Psoas muscle (tissue), 7 donors: ENCODE measurements at regions not wholly inside any gene's neighbourhood (a gene's known extent, or its start where the extent isn't known, plus 50 kb on each side); places are given as distances from the start of the nearest gene placed in this dataset.

Experiments used
- ATAC-seq, 4 donors: fragments of 200-7000 bp; cut with Tn5 transposase; one replicate each; pipeline ENCODE4 v1.9.1; 2020; ENCODE audit warnings: moderate library complexity in 3 of 4, mild to moderate bottlenecking in 2 of 4
- DNase-seq, 2 donors: peaks; one replicate each; pipeline ENCODE4 v3.0.0-alpha.2; 2020
- H3K27ac ChIP-seq: fragments of 200-600 bp; one replicate; pipeline ENCODE4 v1.8.0; 2022
- H3K27me3 ChIP-seq, 3 donors: fragments of 200-600 bp in 1 of 3; one replicate each; pipeline versions ENCODE4 v1.6.1 to v1.8.0; 2013 to 2022; ENCODE audit warnings: low read length in 2 of 3, mild to moderate bottlenecking in 2 of 3, moderate library complexity in 1 of 3; ENCODE audit not compliant: insufficient read depth in 3 of 3
- H3K36me3 ChIP-seq, 2 donors: fragments of 200-600 bp in 1 of 2; one replicate each; pipeline versions ENCODE4 v1.6.1 to v1.8.0; 2013 to 2022; ENCODE audit warnings: low read depth in 1 of 2, mild to moderate bottlenecking in 1 of 2, moderate library complexity in 1 of 2; ENCODE audit not compliant: insufficient read depth in 1 of 2
- H3K4me1 ChIP-seq: fragments of 200-600 bp; one replicate; pipeline ENCODE4 v1.8.0; 2022
- H3K4me3 ChIP-seq: fragments of 200-600 bp; one replicate; pipeline ENCODE4 v1.8.0; 2022; ENCODE audit warnings: mild to moderate bottlenecking
- H3K9me3 ChIP-seq: fragments of 200-600 bp; one replicate; pipeline ENCODE4 v1.8.0; 2022
- CTCF ChIP-seq: fragments of 200-600 bp; IDR thresholded peaks from one replicate; pipeline ENCODE4 v1.8.0; 2022; ENCODE audit warnings: antibody characterized with exemption
- WGBS, 3 donors: extraction: QIAGEN DNeasy Blood & Tissue Kit; methylation state at CpG; one replicate each; pipeline versions ENCODE4 v1.1.6 to v1.1.7; 2013; 5-methylcytosine and 5-hydroxymethylcytosine counted together
- intact Hi-C, 2 donors: fragments of 100-400 bp; cut with DNase I; formaldehyde crosslinking; loops; one replicate each; pipeline versions ENCODE4 v1.11.0 to v1.14.2; 2022
- donor health status: healthy with polysubstance abuse.
- donor health status: DM: no; HTN: no; CAD: no; lungs with moderate emphysema.
- donor health status: Bipolar disorder and iron deficiency.
- donor health status: healthy.
- donor health status: DM: yes; HTN: yes; CAD: no.
- donor health status: DM: no; HTN: no; CAD: no.
- donor health status: DM: yes; HTN: yes; CAD: no.

GRCh38 chr3:99365396-99365795 lies 273.0 kb upstream of the COL8A1 start:
- no peaks in the 10 kb centered on the region for H3K4me1 ChIP-seq
- H3K4me3 ChIP-seq, result no peak overlapping the region
- no peaks in the 10 kb centered on the region for H3K27me3 ChIP-seq
- H3K27ac ChIP-seq, result no peak overlapping the region
- H3K9me3 ChIP-seq, result no peaks in the 10 kb centered on the region
- TF ChIP-seq CTCF, result no peak
- H3K36me3 ChIP-seq, result no peaks in the 10 kb centered on the region
- DNase-seq, result no peak
- intact Hi-C loops, result no loop called here
- no peak for ATAC-seq

- WGBS, 3 donors, result 65 to 75% (median 71%) methylated on average over 1 of the region's 1 CpG
- ATAC-seq, result no peak
- intact Hi-C loops, result no loop called here
These were observed 281.3 kb upstream of the COL8A1 start for GRCh38 chr3:99357131-99357530.

GRCh38 chr3:99356696-99357095 lies 281.7 kb upstream of the COL8A1 start:
- intact Hi-C loops, result no loop called here
- no peaks in the 10 kb centered on the region for H3K36me3 ChIP-seq
- no peak overlapping the region for H3K27ac ChIP-seq
- no peak overlapping the region for H3K4me3 ChIP-seq
- 62 to 72% (median 63%) methylated on average over 2 of the region's 2 CpGs for WGBS, 3 donors
- DNase-seq, result no peak
- TF ChIP-seq CTCF, result no peak
- no peak for ATAC-seq
- H3K4me1 ChIP-seq, result no peaks in the 10 kb centered on the region
- H3K27me3 ChIP-seq, result no peaks in the 10 kb centered on the region
- H3K9me3 ChIP-seq, result no peaks in the 10 kb centered on the region

More at GRCh38 chr3:99357131-99357530, 281.3 kb upstream of the COL8A1 start:
- no peak overlapping the region for H3K27ac ChIP-seq
- no peaks in the 10 kb centered on the region for H3K9me3 ChIP-seq
- DNase-seq, result no peak
- H3K4me1 ChIP-seq, result no peaks in the 10 kb centered on the region
- no peak overlapping the region for H3K4me3 ChIP-seq
- no peaks in the 10 kb centered on the region for H3K27me3 ChIP-seq
- H3K36me3 ChIP-seq, result no peaks in the 10 kb centered on the region
- no peak for TF ChIP-seq CTCF

GRCh38 chr3:99355465-99355864 lies 282.9 kb upstream of the COL8A1 start:
- no peak for ATAC-seq
- H3K4me3 ChIP-seq, result no peak overlapping the region
- no peaks in the 10 kb centered on the region for H3K9me3 ChIP-seq
- DNase-seq, result no peak
- H3K27ac ChIP-seq, result no peak overlapping the region
- H3K27me3 ChIP-seq, result no peaks in the 10 kb centered on the region
- TF ChIP-seq CTCF, result no peak
- H3K36me3 ChIP-seq, result no peaks in the 10 kb centered on the region
- WGBS, 3 donors, result 63 to 74% (median 72%) methylated on average over 2 of the region's 2 CpGs
- no peaks in the 10 kb centered on the region for H3K4me1 ChIP-seq
- intact Hi-C loops, result no loop called here

- no peaks in the 10 kb centered on the region for H3K36me3 ChIP-seq
- DNase-seq (no peak), ATAC-seq (no peak)
- H3K27ac ChIP-seq, result no peak overlapping the region
- H3K9me3 ChIP-seq, result no peaks in the 10 kb centered on the region
- H3K4me1 ChIP-seq, result no peaks in the 10 kb centered on the region
- intact Hi-C loops, result no loop called here
- no peak for TF ChIP-seq CTCF
- no peak overlapping the region for H3K4me3 ChIP-seq
- 64 to 69% (median 65%) methylated on average over 3 of the region's 3 CpGs for WGBS, 3 donors
- H3K27me3 ChIP-seq, result no peaks in the 10 kb centered on the region
These were observed 285.6 kb upstream of the COL8A1 start for GRCh38 chr3:99352811-99353210.
